T-helper 2 cell treated with Interferon-gamma antibody and Interleukin-4, amounts not matched to agents 5 μg/mL and 100 μg/mL, for 36 hours (primary cell): ENCODE measurements at regions not wholly inside any gene's neighbourhood (a gene's known extent, or its start where the extent isn't known, plus 50 kb on each side); places are given as distances from the start of the nearest gene placed in this dataset.
"Not testable (repeated sequence)": the region's sequence is repeated elsewhere in the genome, so short reads cannot be mapped to it uniquely, and the experiment has no call there.

Experiments
- DNase-seq: peaks from one replicate; pipeline ENCODE4 v3.0.0; 2021; ENCODE audit warnings: low spot score
- H3K27ac Mint-ChIP-seq: one replicate; pipeline ENCODE4 v1.8.0; 2021; ENCODE audit warnings: mild to moderate bottlenecking, mixed read lengths
- H3K27me3 Mint-ChIP-seq: one replicate; pipeline ENCODE4 v1.8.0; 2021; ENCODE audit warnings: low read depth, mixed read lengths
- H3K36me3 Mint-ChIP-seq: one replicate; pipeline ENCODE4 v1.8.0; 2021; ENCODE audit warnings: low read depth, mixed read lengths
- H3K4me1 Mint-ChIP-seq: one replicate; pipeline ENCODE4 v1.8.0; 2021; ENCODE audit warnings: low read depth, mixed read lengths
- H3K4me3 Mint-ChIP-seq: one replicate; pipeline ENCODE4 v1.8.0; 2022; ENCODE audit warnings: mild to moderate bottlenecking, moderate library complexity, mixed read lengths
- H3K9me3 Mint-ChIP-seq: one replicate; pipeline ENCODE4 v1.8.0; 2021; ENCODE audit warnings: mixed read lengths

- H3K4me1 Mint-ChIP-seq: no peaks in the 10 kb centered on the region
- no peak overlapping the region for H3K27ac Mint-ChIP-seq
- H3K4me3 Mint-ChIP-seq: no peak overlapping the region
- no peaks in the 10 kb centered on the region for H3K36me3 Mint-ChIP-seq
- no peak for DNase-seq
- H3K27me3 Mint-ChIP-seq: no peaks in the 10 kb centered on the region
- H3K9me3 Mint-ChIP-seq: peaks cover 10% of the 10 kb centered on the region
These were observed 405.9 kb upstream of the GRM7 start for GRCh38 chr3:6455031-6455430.

DNA sequence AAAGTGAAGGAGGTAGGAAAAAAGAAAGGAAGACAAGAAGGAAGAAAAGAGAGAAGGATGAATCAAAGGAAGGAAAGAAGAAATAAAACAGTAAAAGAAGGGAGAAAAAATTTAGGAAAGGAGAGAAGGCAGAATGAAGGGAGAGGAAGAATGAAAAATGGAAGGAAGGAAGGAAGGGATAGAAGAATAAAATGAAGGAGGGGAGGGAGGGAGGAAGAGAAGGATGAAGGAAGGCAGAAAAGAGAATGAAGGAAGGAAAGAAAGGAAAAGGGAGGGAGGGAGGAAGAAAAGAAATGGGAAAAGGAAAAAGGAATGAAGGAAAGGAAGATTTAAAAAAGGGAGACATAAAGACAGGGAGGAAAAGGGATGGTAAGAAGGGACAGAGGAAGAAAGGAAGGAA is 393.7 kb upstream of the GRM7 start:
- Mint-ChIP-seq H3K27me3 (no peaks in the 10 kb centered on the region), H3K9me3 (peaks cover 17% of the 10 kb centered on the region), H3K4me1 (no peaks in the 10 kb centered on the region), H3K27ac (no peak overlapping the region), H3K36me3 (no peaks in the 10 kb centered on the region), H3K4me3 (no peak overlapping the region)
- DNase-seq: no peak

DNA sequence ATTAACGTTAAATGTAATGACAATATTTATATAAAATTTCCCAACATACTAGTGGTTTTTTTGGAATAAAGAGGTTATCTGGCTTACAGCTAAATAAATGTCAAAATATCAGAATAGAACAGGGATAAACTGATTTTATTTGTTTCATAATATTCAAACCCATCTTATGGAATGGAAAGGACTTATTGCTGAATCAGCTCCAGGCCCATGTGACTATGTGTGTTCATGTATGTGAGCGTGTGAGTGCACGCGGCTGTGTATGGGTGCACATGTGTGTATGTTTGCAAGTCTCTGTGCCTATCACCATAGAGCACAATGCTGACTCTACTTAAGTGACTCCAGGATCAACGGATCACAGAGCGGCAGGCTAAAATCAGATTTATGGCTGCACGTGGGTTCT is 392.3 kb upstream of the GRM7 start:
- H3K36me3 Mint-ChIP-seq: no peaks in the 10 kb centered on the region
- no peaks in the 10 kb centered on the region for H3K27me3 Mint-ChIP-seq
- no peak overlapping the region for H3K4me3 Mint-ChIP-seq
- H3K9me3 Mint-ChIP-seq: peaks cover 17% of the 10 kb centered on the region
- no peaks in the 10 kb centered on the region for H3K4me1 Mint-ChIP-seq
- DNase-seq: no peak
- H3K27ac Mint-ChIP-seq: no peak overlapping the region

GRCh38 chr3:6471744-6472143 is 389.2 kb upstream of the GRM7 start:
- H3K27me3 Mint-ChIP-seq: no peaks in the 10 kb centered on the region
- H3K36me3 Mint-ChIP-seq: no peaks in the 10 kb centered on the region
- H3K27ac Mint-ChIP-seq: no peak overlapping the region
- H3K4me3 Mint-ChIP-seq: no peak overlapping the region
- H3K9me3 Mint-ChIP-seq: peaks cover 16% of the 10 kb centered on the region
- DNase-seq: no peak
- no peaks in the 10 kb centered on the region for H3K4me1 Mint-ChIP-seq

DNA sequence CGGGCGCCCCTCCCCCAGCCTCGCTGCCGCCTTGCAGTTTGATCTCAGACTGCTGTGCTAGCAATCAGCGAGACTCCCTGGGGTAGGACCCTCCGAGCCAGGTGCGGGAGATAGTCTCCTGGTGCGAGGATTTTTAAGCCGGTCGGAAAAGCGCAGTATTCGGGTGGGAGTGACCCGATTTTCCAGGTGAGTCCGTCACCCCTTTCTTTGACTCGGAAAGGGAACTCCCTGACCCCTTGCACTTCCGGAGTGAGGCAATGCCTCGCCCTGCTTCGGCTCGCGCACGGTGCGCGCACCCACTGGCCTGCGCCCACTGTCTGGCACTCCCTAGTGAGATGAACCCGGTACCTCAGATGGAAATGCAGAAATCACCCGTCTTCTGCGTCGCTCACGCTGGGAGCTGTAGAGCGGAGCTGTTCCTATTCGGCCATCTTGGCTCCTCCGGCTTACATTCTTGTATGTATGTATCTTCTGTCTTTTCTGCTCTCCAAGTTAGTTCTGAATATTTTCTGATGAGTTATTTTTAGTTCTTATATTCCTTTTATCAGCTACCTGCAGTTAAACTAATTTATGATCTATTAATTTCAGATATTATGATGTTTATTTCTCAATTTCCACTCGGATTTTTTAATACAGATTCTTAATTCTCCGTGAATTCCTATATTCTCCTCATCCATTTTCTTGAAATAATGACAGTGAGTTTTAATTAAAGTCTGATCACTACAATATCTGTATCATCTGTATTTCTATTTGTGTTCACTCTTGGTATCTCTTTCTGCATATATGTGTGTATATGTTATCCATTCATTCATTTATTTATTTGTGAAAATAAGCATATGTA is 370.2 kb upstream of the GRM7 start:
- H3K36me3 Mint-ChIP-seq, H3K4me1 Mint-ChIP-seq, H3K27ac Mint-ChIP-seq, H3K27me3 Mint-ChIP-seq, H3K4me3 Mint-ChIP-seq, DNase-seq: not testable (repeated sequence)
- H3K9me3 Mint-ChIP-seq: peaks cover 25% of the 10 kb centered on the region

DNA sequence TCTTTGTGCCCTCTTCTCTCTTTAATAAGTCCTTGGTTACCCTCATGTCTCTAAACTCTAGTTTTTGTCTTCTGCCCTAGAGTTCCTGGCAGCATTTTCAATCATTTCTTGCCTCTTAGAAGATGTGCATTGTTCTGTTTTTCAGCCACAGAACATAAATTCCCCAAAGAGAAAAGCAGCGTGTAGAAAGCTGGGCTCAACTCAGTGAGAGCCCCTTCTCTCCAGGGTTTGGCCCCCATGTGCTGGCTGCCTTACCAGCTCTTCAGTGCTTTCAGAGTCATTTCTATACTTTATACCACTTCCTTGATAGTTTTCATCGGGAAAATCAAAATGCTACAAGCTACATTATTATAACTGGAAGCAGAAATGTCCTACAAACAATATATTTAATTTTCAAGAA is 369.1 kb upstream of the GRM7 start:
- no peaks in the 10 kb centered on the region for H3K27me3 Mint-ChIP-seq
- DNase-seq: no peak
- no peaks in the 10 kb centered on the region for H3K4me1 Mint-ChIP-seq

GRCh38 chr3:6492306-6492705 is 368.6 kb upstream of the GRM7 start:
- H3K27me3 Mint-ChIP-seq: no peaks in the 10 kb centered on the region
- peaks cover 31% of the 10 kb centered on the region for H3K9me3 Mint-ChIP-seq
- no peak for DNase-seq
- no peaks in the 10 kb centered on the region for H3K36me3 Mint-ChIP-seq
- no peak overlapping the region for H3K4me3 Mint-ChIP-seq
- H3K4me1 Mint-ChIP-seq: no peaks in the 10 kb centered on the region
- H3K27ac Mint-ChIP-seq: no peak overlapping the region

More for the DNA sequence above, 369.1 kb upstream of the GRM7 start:
- H3K4me3 Mint-ChIP-seq: no peak overlapping the region
- no peaks in the 10 kb centered on the region for H3K36me3 Mint-ChIP-seq
- H3K9me3 Mint-ChIP-seq: peaks cover 31% of the 10 kb centered on the region
- H3K27ac Mint-ChIP-seq: no peak overlapping the region

- not testable (repeated sequence) for H3K27me3 Mint-ChIP-seq, DNase-seq, H3K36me3 Mint-ChIP-seq, H3K4me3 Mint-ChIP-seq, H3K27ac Mint-ChIP-seq, H3K4me1 Mint-ChIP-seq
- peaks cover 34% of the 10 kb centered on the region for H3K9me3 Mint-ChIP-seq
These were observed 362.0 kb upstream of the GRM7 start for GRCh38 chr3:6498944-6499343.

GRCh38 chr3:6504347-6504746 is 356.6 kb upstream of the GRM7 start:
- Mint-ChIP-seq H3K27ac (no peak overlapping the region), H3K9me3 (peaks cover 53% of the 10 kb centered on the region), H3K4me3 (no peak overlapping the region), H3K36me3 (no peaks in the 10 kb centered on the region), H3K4me1 (no peaks in the 10 kb centered on the region), H3K27me3 (no peaks in the 10 kb centered on the region)
- no peak for DNase-seq

DNA sequence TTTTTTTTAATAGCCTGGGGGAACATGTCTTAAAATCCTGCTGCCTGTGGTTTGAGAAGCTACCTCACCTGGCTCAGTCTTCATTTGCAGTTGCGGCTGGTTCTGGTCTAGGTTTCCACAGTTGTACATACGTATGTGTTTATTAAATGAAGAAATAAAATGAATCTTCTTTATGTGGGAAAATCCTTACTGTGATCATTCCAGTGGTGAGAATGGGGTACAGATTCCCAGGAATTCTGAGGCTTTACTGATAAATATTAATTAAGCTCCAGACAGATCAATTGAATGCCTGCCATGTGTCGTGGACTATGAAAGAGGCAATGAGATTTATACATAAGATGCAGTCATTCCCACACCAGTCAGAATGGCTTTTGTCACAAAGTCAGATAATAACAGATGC is 356.1 kb upstream of the GRM7 start:
- no peaks in the 10 kb centered on the region for H3K36me3 Mint-ChIP-seq
- H3K27ac Mint-ChIP-seq: no peak overlapping the region
- H3K27me3 Mint-ChIP-seq: no peaks in the 10 kb centered on the region
- no peak for DNase-seq
- no peaks in the 10 kb centered on the region for H3K4me1 Mint-ChIP-seq
- peaks cover 52% of the 10 kb centered on the region for H3K9me3 Mint-ChIP-seq
- H3K4me3 Mint-ChIP-seq: no peak overlapping the region

DNA sequence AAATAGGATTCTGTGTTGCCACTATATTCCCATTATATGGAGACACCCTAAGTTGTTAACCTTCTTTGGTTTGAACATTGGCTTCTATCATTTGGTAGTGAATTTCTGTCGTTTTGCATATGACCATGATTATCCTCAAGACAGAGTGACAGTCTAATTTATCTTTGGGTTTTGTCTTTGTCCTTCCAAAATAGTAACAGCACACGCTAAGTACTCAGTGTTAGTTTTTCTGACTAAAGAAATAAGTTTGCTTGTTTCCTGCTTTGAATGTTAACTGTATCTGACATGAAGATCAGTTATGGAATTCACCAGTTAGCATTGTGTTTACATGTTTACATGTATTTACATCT is 352.5 kb upstream of the GRM7 start:
- no peak overlapping the region for H3K4me3 Mint-ChIP-seq
- no peaks in the 10 kb centered on the region for H3K4me1 Mint-ChIP-seq
- DNase-seq: no peak
- H3K27me3 Mint-ChIP-seq: no peaks in the 10 kb centered on the region
- no peaks in the 10 kb centered on the region for H3K36me3 Mint-ChIP-seq
- no peak overlapping the region for H3K27ac Mint-ChIP-seq
- H3K9me3 Mint-ChIP-seq: peaks cover 42% of the 10 kb centered on the region

DNA sequence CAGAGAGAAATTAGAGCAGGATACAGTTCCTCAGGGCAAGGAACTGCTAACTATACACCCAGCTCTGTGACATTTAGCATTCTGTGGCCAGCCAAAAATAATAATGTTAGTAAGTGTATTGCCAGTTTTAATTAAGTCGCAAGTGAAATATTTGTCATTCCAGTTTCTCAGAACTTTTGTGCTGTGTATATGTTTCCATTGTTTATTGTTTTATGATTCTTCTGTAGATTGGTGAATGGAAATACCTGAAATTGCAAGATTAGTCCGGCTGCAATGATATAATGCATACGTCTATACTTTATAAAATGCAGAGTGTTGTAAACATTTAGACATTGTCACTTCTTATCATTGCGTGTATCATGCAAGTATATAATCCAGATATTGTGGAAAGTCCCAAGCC is 351.3 kb upstream of the GRM7 start:
- no peaks in the 10 kb centered on the region for H3K27me3 Mint-ChIP-seq
- no peaks in the 10 kb centered on the region for H3K4me1 Mint-ChIP-seq
- no peak for DNase-seq
- no peak overlapping the region for H3K27ac Mint-ChIP-seq
- peaks cover 33% of the 10 kb centered on the region for H3K9me3 Mint-ChIP-seq
- H3K36me3 Mint-ChIP-seq: no peaks in the 10 kb centered on the region
- no peak overlapping the region for H3K4me3 Mint-ChIP-seq

- Mint-ChIP-seq H3K4me1 (no peaks in the 10 kb centered on the region), H3K36me3 (no peaks in the 10 kb centered on the region), H3K27me3 (no peaks in the 10 kb centered on the region), H3K9me3 (peaks cover 29% of the 10 kb centered on the region), H3K27ac (no peak overlapping the region), H3K4me3 (no peak overlapping the region)
- DNase-seq: no peak
These were observed 350.2 kb upstream of the GRM7 start for GRCh38 chr3:6510713-6511112.

- Mint-ChIP-seq H3K27ac (no peak overlapping the region), H3K4me3 (no peak overlapping the region), H3K4me1 (no peaks in the 10 kb centered on the region), H3K9me3 (peaks cover 28% of the 10 kb centered on the region), H3K36me3 (no peaks in the 10 kb centered on the region), H3K27me3 (no peaks in the 10 kb centered on the region)
- no peak for DNase-seq
These were observed 348.6 kb upstream of the GRM7 start for GRCh38 chr3:6512172-6512800.

DNA sequence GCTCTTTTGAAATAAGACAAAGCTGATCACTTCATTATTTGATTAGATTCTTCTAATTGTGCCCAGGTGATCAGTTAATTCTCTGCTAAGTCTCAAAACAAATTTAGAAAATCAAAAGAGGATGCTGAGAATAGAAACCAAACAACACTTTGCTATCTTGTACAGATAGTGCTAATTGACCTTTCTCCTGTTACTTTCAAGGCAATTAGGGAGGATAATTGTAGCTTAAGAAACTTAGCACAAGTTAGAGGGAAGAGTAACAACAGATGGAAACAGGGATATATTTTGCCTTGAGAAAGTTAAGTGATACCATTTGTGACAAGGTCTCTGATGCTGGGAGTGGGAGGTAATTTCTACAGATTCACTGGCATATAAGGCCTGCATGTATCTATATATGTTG is 344.8 kb upstream of the GRM7 start:
- Mint-ChIP-seq H3K36me3 (no peaks in the 10 kb centered on the region), H3K9me3 (peaks cover 20% of the 10 kb centered on the region), H3K27ac (no peak overlapping the region), H3K4me3 (no peak overlapping the region), H3K27me3 (no peaks in the 10 kb centered on the region), H3K4me1 (no peaks in the 10 kb centered on the region)
- no peak for DNase-seq
